PC-9 (cell line): ENCODE measurements at regions not wholly inside any gene's neighbourhood (a gene's known extent, or its start where the extent isn't known, plus 50 kb on each side); places are given as distances from the start of the nearest gene placed in this dataset.

ENCODE experiments used
- CTCF ChIP-seq: fragments of 200-600 bp; sonication (generic); conservative IDR thresholded peaks from 2 replicates; pipeline ENCODE4 v1.6.1; 2017; ENCODE audit warnings: mixed run types, antibody characterized with exemption, mild to moderate bottlenecking, moderate library complexity
- EZH2 ChIP-seq: fragments of 200-600 bp; sonication (generic); IDR thresholded peaks from 2 replicates; pipeline ENCODE4 v1.8.0; 2017; ENCODE audit warnings: antibody characterized with exemption, low read depth

- TF ChIP-seq CTCF (no peak), EZH2 (no peak)
Measured at GRCh38 chr16:50478773-50479149, 69.4 kb upstream of the NKD1 start.
